H1 (cell line): ENCODE measurements at regions not wholly inside any gene's neighbourhood (a gene's known extent, or its start where the extent isn't known, plus 50 kb on each side); places are given as distances from the start of the nearest gene placed in this dataset.

Experiments used
- E2F6 ChIP-seq: IDR thresholded peaks from 2 replicates; pipeline ENCODE4 v1.6.1; 2012; ENCODE audit warnings: inconsistent platforms
- NANOG ChIP-seq: IDR thresholded peaks from 2 replicates; pipeline ENCODE4 v1.6.1; 2011; ENCODE audit warnings: low read length, low read depth, mild to moderate bottlenecking, inconsistent platforms; ENCODE audit not compliant: insufficient read depth, poor library complexity, severe bottlenecking
- PHF8 ChIP-seq: fragments of 200-600 bp; sonication (generic); conservative IDR thresholded peaks from 2 replicates; pipeline ENCODE4 v1.7.1; 2012; ENCODE audit warnings: low read depth, mild to moderate bottlenecking, inconsistent platforms, low read length, moderate library complexity
- SRF ChIP-seq: IDR thresholded peaks from 2 replicates; pipeline ENCODE4 v1.6.1; 2011; ENCODE audit warnings: mild to moderate bottlenecking, low read depth, low read length, moderate library complexity

GRCh38 chr7:1295776-1296355 lies 63.2 kb downstream of the UNCX start (continued):
- TF ChIP-seq SRF (no peak), NANOG (no peak), PHF8 (no peak), E2F6 (no peak)
